GM19035 (cell line): ENCODE measurements at regions not wholly inside any gene's neighbourhood (a gene's known extent, or its start where the extent isn't known, plus 50 kb on each side); places are given as distances from the start of the nearest gene placed in this dataset.

Experiments
- ATAC-seq: cut with Tn5 transposase; IDR thresholded peaks from one replicate; pipeline ENCODE4 v1.9.1; 2021; ENCODE audit not compliant: unreplicated experiment

DNA sequence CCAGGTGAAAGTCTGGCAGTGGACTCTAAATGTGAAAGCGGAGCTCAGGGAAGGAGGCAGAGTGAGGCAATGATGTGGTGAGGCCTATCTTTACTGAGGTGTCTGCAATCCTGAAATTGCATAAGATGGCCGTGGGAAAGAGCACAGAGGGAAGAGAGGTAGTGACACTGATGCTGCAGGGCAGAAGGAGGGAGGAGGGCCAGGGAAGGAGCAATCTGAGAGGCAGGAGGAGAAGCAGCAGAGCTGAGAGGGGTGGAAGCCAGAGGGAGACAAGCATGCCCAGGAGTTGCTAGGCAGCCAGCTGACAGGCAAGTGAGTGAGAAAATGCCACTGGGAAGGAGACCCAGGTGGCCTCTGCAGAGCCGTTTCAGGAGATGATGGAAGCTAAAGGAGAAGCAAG is 97.4 kb upstream of the CNR1 start:
- ATAC-seq: no peak

DNA sequence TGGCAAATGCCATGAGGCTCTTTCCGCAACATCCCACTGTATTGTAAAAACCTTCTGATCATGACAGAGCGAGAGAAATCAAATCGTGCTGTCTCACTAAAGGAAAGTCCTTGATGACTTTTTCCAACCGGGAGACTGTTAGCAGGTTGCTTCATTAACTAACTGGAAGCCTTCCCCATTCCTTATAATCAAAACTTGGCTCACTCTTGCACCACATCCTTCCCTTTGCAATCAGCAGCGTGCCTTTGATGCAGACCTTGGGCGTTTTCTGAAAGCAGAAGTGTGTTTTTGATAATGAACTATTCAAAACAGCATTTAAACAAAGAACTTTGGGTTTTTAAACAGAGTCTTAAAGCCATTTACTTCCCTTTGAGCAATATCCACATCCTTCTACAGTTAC is 96.2 kb upstream of the CNR1 start:
- no peak for ATAC-seq

- ATAC-seq: no peak
Observed at GRCh38 chr6:88251301-88251700, 85.2 kb upstream of the CNR1 start.

DNA sequence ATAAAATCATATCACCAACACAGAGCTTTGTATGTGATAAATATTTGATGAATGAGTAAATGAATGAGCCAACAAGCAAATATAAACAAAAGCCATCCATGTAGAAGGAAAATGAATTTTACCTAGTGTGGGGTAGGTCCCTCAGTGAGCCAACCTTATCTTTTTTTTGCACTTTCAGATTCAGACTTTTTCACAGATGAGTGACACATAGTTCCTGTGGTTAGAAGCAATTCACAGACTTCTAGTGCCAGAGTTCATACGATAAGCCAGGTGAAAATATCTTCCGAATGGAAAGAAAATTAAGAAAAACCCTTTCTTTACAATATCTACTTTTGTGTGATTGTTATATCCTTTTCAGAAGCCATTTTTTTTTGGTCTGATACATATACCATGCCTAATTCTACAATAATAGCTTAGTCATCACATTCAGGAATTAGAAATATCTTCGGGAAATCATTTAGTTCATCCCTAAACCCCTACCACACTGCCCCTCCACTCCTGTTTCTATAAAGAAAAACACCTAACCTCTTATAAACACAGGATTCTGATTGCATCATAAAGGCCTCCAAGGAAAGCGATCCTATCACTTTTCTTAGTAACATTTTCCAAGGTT is 82.7 kb upstream of the CNR1 start:
- no peak for ATAC-seq

DNA sequence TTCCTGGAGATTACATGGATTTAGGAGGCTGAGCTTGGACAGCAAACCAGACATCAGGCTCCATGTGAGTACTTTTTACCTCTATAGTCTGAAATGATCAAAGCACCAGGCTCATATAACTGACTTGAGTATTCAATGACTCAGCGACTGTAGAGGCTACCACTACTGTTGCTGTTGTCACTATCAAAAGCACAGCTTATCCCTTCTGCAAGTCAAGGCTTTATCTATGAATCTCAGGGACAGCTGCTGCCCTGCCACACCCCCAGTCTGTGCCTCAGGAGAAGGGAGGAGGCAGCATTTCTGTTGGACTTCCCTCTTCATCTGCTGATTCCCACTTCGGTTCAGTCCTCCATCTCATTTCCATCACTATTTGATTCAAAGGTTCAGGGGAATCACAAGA is 80.5 kb upstream of the CNR1 start:
- no peak for ATAC-seq

DNA sequence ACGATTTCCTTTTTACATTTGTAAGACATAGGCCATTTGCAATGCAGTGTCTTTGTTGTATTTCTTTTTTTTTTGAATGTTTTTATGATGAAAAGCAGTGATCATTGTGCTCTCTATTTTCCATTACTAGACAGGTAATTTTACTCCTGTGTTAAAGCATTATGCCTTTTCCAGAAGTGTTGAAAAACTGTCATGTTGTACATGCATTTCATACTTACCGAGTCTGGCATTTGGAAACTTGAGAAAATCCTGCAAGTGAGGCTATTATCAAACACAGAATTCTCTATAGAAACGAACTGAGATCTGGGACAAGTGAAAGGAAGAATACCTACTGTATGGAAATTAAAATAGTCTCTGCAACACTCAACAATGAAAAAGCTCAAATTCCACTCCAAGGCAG is 78.6 kb upstream of the CNR1 start:
- ATAC-seq: no peak

DNA sequence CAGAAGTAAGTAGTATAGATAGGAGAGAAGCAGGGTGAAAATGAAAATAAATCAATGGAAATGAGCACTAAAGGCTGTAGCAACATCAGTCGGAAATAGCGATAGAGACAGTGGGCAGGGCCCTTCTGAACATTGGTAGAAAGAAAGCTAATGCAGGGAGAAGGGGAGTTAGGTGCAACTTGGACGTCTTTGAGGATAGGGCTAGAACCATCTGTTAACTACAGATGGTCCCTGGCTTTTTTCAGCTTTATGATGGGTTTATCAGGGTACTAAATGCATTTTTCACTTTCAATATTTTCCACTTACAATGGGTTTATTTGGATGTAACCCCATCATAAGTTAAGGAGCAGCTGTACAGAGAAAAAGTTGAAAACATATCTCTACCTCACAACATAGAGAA is 72.8 kb upstream of the CNR1 start:
- ATAC-seq: no peak

DNA sequence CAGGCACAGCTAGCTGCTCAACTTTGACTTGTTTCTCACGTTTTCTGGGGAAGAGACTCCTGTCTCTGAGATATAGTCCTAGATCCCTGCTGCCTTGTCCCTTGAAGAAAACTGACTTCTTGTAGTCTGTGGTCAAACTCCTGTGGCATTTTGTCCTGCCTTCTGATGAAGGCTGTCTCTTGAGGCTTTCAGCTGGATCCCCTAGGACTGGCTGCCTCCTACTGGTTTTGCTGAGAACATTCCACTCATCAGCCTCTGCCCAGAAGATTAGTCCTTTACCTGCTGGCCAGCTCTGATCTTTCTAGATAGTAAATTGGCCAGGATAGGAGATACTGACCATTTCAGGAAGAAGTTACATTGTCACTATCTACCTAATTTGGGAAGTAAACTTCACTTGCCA is 71.9 kb upstream of the CNR1 start:
- peak; percentile 76 for ATAC-seq

DNA sequence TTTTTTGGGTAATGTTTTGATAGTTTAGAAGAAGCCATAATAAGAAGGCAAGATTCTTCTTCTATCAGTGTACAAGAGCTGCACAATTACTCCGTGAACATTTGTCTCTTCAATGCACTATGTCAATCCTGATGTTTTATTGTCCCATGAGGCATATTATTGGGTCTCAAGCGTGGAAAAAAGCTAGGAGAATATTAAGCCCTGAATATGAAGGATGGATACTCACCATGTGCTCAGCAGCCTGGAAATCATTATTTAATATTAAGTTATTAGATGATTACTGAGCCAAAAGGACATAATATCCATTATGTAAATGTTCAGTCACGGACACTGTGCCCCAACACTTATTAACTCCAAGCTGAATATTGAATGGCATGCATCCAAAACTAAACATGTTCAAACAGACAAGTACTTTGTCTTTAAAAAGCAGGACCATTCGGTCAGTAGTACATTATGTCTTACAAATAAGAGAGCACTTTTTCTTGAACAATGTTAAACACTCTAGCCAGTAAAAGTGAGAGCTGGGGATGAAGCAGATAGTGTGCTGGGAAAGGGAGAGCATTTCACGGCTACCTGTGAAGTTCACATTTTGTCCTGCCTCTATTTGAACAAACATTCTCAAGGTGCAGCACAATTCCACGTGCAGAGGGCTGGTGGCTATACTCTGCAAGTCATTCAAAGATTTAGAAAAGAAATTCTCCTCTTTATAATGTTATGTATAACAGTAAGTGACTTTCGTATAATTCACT is 70.6 kb upstream of the CNR1 start:
- no peak for ATAC-seq

GRCh38 chr6:88232753-88233152 is 66.6 kb upstream of the CNR1 start:
- ATAC-seq: no peak

- ATAC-seq: no peak
Observed at GRCh38 chr6:88223298-88223697, 57.2 kb upstream of the CNR1 start.

DNA sequence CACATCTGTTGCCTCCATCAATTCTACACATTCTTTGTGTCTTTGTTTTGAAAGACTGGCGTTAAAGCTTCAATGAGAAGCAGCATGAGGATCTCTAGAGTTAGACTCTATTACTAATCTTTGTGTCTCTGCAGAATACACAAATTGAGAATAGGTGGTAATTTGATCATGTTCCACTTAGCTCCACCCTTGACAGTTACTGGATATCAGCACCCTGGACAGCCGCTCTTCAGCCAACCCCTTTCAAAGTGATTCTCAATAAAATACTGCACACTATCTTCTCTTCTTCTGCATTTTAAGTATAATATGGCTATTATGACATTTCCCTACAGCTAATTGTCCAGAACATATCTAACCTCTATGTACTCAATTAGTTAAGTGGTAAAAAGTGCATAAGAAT is 54.3 kb upstream of the CNR1 start:
- ATAC-seq: no peak

GRCh38 chr6:88216182-88216581 is 50.0 kb upstream of the CNR1 start:
- no peak for ATAC-seq
